Muscle of back (tissue), 3 donors: ENCODE measurements at regions not wholly inside any gene's neighbourhood (a gene's known extent, or its start where the extent isn't known, plus 50 kb on each side); places are given as distances from the start of the nearest gene placed in this dataset.
"Not testable (repeated sequence)": the region's sequence is repeated elsewhere in the genome, so short reads cannot be mapped to it uniquely, and the experiment has no call there.

ENCODE experiments used
- DNase-seq, 3 donors: peaks; one replicate each; pipeline versions ENCODE4 v3.0.0 to v3.0.0-alpha.2; 2013

DNA sequence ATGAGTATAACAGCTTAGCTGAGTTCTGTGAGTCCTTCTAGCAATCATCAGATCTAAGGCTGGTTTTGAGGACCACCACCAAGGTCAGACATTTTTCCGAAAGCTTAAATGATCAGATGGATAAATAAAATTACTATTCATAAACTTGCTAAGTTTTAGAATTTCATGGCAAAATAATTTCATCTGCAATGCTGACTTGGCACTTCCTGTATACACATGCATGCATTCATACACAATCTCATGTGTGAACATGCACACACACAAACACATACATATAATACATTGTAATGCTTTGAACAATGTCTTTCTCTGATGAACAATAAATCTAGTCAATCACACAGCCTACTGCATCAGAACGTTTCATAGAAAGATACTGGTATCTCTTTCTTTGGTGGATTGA is 1068.3 kb downstream of the HACE1 start:
- no peak for DNase-seq

DNA sequence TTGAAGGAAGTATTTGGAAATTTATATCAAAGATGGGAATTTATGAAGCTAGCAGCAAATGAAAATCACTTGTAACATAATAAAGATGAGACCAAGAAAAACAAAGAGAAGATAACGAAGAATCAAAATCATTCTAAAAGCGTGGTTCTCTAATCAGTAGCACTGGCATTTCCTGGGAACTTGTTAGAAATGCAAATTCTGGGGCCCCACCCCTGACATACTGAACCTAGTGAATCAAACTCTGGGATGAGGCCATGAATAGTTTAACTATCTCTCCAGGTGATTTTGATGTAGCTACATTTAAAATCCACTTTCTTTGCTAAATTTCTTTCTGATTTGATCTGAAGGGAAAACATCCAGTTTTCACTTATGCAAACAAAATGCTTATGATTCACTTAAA is 1075.6 kb downstream of the HACE1 start:
- DNase-seq = no peak

DNA sequence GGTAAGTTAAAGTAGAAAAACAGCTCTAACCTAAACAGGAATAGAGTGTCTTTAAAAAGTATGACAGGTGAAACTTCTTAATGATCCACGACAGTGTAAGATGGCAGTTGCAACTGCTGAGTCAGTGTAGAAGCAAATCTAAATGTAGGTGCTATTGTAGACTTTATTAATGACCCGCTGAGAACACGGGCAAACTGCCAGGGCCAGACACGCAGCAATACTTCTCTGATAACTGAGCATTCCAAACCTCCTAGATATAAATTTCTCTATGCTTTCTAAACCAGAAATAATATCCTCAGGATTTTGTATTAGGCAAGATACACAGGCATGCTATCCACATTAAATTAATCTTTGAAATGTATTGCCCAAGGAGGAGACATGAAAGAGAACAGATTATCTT is 1076.4 kb downstream of the HACE1 start:
- peak in 1 of 3 donors; percentile 3 for DNase-seq

- DNase-seq = no peak
Observed at GRCh38 chr6:103769431-103769830, 1090.3 kb downstream of the HACE1 start.

GRCh38 chr6:103750603-103751002 is 1109.1 kb downstream of the HACE1 start:
- DNase-seq = no peak

DNA sequence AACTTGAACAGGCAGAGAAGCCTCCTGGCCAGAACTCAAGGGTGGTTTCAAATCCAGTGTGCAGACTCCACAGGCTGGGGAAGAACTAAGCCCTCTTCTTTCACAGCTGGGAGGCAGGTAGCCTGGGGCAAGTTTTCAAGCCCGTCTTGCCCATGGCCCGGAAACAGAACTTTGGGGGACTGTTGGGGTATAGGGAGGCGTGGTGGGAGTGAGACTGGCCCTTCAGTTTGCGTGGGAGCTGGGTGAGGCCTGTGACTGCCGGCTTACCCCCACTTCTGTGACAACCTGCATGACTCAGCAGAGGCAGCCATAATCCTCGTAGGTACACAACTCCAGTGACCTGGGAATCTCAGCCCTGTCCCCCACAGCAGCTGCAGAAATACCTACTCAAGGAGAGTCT is 1125.7 kb downstream of the HACE1 start:
- no peak for DNase-seq

GRCh38 chr6:103729658-103730057 is 1130.1 kb downstream of the HACE1 start:
- DNase-seq = no peak

- DNase-seq = no peak
Observed at GRCh38 chr6:103723438-103724322, 1136.0 kb downstream of the HACE1 start.

DNA sequence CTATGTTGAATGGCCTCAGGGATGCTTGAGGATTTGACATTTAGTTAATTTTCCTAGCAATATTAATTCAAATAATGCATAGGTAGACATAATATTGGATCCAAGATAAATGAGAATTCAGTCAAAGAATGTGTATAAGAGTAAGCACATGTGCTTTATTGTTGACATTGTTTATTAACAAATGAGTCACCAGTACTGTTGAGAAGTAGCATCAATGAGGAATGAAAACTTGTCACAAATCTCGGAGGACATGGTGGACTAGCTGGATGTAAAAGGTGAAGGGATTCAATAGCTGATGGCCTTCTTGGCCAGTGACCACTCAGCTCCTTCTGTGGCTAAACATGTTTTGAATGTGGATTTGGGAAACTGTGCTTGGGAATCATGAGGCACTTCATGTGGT is 1137.0 kb downstream of the HACE1 start:
- no peak for DNase-seq

GRCh38 chr6:103721923-103722322 is 1137.8 kb downstream of the HACE1 start:
- no peak for DNase-seq

DNA sequence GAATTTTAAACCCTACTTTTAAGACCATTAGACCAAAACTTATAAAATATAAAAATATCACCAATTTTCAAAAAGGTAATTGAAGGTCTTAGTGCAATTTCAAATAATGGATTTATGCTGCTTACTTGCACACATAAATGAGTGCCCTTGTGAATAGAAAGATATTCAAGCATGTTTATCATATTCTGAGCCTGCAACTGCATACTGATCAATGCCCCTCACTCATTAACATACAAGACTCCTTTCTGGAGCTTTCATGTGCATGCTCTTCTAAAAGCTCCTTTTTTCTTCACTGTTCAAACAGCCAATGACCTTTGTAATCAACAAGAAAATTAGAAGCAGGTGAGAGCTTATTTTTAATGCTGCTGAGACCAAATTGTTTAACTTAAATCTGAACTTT is 1139.3 kb downstream of the HACE1 start:
- no peak for DNase-seq

DNA sequence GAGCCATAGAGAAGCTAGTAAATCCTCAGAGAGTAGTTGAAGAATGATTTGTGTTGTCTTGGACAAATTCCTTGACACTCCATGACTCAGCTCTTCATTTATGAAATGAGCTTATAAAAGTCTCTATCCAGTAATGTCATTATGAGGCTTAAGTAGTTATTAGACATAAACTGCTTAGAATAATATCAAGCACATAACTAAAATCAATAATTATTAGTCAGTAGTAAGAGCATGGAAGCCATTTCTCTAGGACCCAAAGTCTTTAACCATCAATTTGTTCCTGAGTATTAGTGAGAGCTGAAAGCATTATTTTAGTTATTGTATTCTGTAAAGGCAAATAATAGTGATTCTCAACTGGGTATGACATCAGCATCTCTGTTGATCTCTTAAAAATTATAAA is 1140.2 kb downstream of the HACE1 start:
- DNase-seq = no peak

GRCh38 chr6:103715269-103715668 is 1144.5 kb downstream of the HACE1 start:
- DNase-seq = no peak

GRCh38 chr6:103709236-103709635 is 1150.5 kb downstream of the HACE1 start:
- not testable (repeated sequence) for DNase-seq

- DNase-seq = no peak
Observed at GRCh38 chr6:103707596-103708325, 1152.0 kb downstream of the HACE1 start.

- DNase-seq = no peak
Observed at GRCh38 chr6:103699769-103700168, 1160.0 kb downstream of the HACE1 start.

DNA sequence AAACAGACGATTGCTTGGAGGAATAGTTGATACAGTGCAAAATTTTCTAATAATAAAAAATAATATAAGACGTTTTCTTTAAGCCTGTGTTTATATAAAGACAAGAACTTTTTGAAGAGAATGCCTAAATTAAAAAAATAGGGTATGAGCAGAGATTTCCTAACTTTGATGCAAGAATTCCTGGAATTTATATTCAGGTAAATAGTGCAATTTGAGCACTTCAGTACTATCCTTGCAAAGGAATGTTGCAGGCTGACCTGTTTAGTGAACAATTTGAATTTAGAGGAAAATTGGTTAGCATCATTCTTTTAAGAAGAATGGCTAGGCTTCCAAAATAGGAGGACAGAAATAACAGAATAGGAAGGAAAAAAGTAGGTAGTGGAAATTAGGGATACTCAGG is 1172.3 kb downstream of the HACE1 start:
- no peak for DNase-seq

DNA sequence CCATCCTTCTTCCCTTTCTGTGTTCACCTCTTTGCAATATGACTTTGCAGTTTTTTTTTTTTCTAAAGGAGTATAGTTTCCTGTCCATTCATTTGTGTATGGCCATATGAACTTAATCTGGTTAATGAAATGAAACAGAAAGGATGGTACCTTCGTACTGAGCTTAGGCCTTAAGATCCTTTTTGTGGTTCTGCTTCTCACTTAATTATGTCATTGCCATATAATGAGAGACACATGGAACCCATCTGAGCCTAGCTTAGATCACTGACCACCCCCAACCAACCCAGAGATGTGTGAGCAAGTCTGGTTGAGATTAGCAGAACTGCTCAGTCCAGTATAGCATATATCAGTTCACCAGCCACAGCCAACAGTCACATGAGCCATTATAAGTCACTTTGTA is 1179.6 kb downstream of the HACE1 start:
- DNase-seq = no peak

GRCh38 chr6:103677290-103677689 is 1182.4 kb downstream of the HACE1 start:
- DNase-seq = no peak

GRCh38 chr6:103675807-103676406 is 1183.8 kb downstream of the HACE1 start:
- DNase-seq = peak in 2 of 3 donors; percentile 18 to 59

DNA sequence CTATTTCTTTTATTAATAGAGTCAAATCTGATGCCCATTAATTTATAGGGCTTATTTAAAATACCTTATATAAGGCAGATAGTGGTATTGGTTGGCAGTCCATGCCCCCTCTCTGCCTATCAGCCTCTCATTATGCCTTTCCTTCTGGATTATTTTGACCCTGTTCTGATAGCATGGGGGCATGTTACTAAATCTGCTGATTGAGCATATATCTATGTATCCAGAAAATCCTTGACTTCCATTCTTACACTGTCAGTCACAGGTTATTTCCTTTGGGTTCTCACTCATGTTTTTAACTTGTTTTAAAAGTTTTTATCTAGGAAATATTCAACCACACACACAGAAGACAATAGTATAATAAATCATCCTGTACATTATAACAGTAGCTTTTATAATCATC is 1184.9 kb downstream of the HACE1 start:
- no peak for DNase-seq

DNA sequence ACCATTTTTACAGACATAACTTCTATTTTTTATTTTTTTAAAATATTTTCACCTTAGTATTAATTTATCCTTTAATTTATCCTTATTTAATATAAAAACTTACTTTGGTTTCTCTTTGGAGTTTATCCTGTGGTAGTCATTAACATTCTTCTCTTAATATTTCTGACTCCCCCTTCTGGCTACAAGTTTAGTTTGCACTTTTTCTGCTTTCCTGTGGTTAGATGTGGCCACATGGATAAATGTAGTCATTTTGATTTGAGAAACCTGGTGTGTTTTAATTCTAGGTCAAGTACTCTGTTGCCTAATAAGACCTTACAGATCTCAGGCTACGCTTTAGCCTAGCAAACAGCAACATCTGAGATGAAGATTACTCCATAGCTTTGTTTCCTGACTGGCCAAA is 1187.5 kb downstream of the HACE1 start:
- no peak for DNase-seq

DNA sequence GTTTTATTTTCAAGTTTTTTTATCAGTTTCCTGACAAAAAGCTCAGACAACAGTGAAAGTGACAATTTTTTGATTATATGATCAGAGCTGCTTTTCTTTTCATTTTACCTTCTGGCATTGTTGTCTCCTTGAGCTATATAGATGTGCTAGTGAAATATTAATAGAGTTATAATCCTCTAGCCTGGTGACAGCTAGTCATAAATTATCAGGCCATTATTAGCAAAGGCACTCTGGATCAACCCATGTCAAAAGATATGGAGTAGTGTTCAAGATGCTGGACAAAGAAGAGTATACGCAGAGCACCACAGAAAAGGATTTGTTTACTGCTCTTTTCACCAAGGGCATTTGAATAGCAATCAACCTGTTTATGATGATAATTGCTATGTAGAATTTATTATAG is 1230.1 kb downstream of the HACE1 start:
- no peak for DNase-seq
